Loucy (cell line): ENCODE measurements at regions not wholly inside any gene's neighbourhood (a gene's known extent, or its start where the extent isn't known, plus 50 kb on each side); places are given as distances from the start of the nearest gene placed in this dataset.

Experiments used
- H2AFZ ChIP-seq: fragments of 200-600 bp; sonication (generic); 2 replicates; pipeline ENCODE4 v1.6.0; 2016; ENCODE audit warnings: antibody characterized with exemption, mild to moderate bottlenecking, low read length, moderate library complexity
- H3F3A ChIP-seq: fragments of 200-600 bp; 2 replicates; pipeline ENCODE4 v1.6.0; 2016; ENCODE audit warnings: antibody characterized with exemption, low read depth, mild to moderate bottlenecking
- H3K27me3 ChIP-seq: fragments of 200-600 bp; sonication (generic); 2 replicates; pipeline ENCODE4 v1.6.1; 2014; ENCODE audit warnings: low read length, mild to moderate bottlenecking; ENCODE audit not compliant: insufficient read depth, poor library complexity, severe bottlenecking
- H3K36me3 ChIP-seq: fragments of 200-600 bp; sonication (generic); 2 replicates; pipeline ENCODE4 v1.6.1; 2016; ENCODE audit warnings: low read length; ENCODE audit not compliant: insufficient read depth
- H3K4me1 ChIP-seq: fragments of 200-600 bp; sonication (generic); 2 replicates; pipeline ENCODE4 v1.5.1; 2014; ENCODE audit warnings: low read length, mild to moderate bottlenecking; ENCODE audit not compliant: insufficient read depth, poor library complexity, severe bottlenecking
- H3K4me2 ChIP-seq: fragments of 200-600 bp; sonication (generic); 2 replicates; pipeline ENCODE4 v1.6.0; 2014; ENCODE audit warnings: antibody characterized with exemption, low read length, low read depth, mild to moderate bottlenecking; ENCODE audit not compliant: poor library complexity, severe bottlenecking
- H3K4me3 ChIP-seq: fragments of 200-600 bp; sonication (generic); 2 replicates; pipeline ENCODE4 v1.5.1; 2014; ENCODE audit warnings: low read length, mild to moderate bottlenecking, mixed read lengths; ENCODE audit not compliant: poor library complexity, severe bottlenecking
- H3K79me2 ChIP-seq: fragments of 200-600 bp; sonication (generic); 2 replicates; pipeline ENCODE4 v1.6.1; 2014; ENCODE audit warnings: low read length; ENCODE audit not compliant: insufficient read depth
- H3K9ac ChIP-seq: fragments of 200-600 bp; sonication (generic); 2 replicates; pipeline ENCODE4 v1.6.0; 2014; ENCODE audit warnings: mild to moderate bottlenecking, low read depth, low read length, moderate library complexity; ENCODE audit not compliant: poor library complexity, severe bottlenecking
- H3K9me2 ChIP-seq: fragments of 200-600 bp; sonication (generic); replicated peaks from 2 replicates; pipeline ENCODE4 v1.6.1; 2016; ENCODE audit warnings: low read depth, low read length, mixed read lengths
- H3K9me3 ChIP-seq: fragments of 200-600 bp; sonication (generic); 2 replicates; pipeline ENCODE4 v1.6.1; 2014; ENCODE audit warnings: mild to moderate bottlenecking, antibody characterized with exemption, low read length, low read depth; ENCODE audit not compliant: insufficient read depth
- H4K20me1 ChIP-seq: fragments of 200-600 bp; sonication (generic); 2 replicates; pipeline ENCODE4 v1.6.0; 2014; ENCODE audit warnings: antibody characterized with exemption, low read length, mild to moderate bottlenecking; ENCODE audit not compliant: insufficient read depth, poor library complexity, severe bottlenecking
- CTCF ChIP-seq: fragments of 200-600 bp; sonication (generic); conservative IDR thresholded peaks from 2 replicates; pipeline ENCODE4 v1.5.1; 2014; ENCODE audit warnings: mild to moderate bottlenecking, antibody characterized with exemption, low read length
- EZH2phosphoT487 ChIP-seq: fragments of 200-600 bp; IDR thresholded peaks from 2 replicates; pipeline ENCODE4 v1.6.1; 2018; ENCODE audit warnings: antibody characterized with exemption, mild to moderate bottlenecking, moderate library complexity, borderline replicate concordance

GRCh38 chr2:183996825-183997793 is 601.2 kb upstream of the ZNF804A start:
- Histone ChIP-seq H3K4me3 (no peak overlapping the region), H3K79me2 (no peaks in the 10 kb centered on the region), H3K36me3 (no peaks in the 10 kb centered on the region), H3K4me1 (no peaks in the 10 kb centered on the region), H3K27me3 (no peaks in the 10 kb centered on the region), H2AFZ (no peak overlapping the region), H4K20me1 (no peaks in the 10 kb centered on the region), H3K9ac (no peak overlapping the region), H3K9me2 (no peaks in the 10 kb centered on the region), H3K4me2 (no peak overlapping the region), H3K9me3 (no peaks in the 10 kb centered on the region), H3F3A (no peaks in the 10 kb centered on the region)
- no peak for TF ChIP-seq EZH2phosphoT487
- TF ChIP-seq CTCF = no peak

DNA sequence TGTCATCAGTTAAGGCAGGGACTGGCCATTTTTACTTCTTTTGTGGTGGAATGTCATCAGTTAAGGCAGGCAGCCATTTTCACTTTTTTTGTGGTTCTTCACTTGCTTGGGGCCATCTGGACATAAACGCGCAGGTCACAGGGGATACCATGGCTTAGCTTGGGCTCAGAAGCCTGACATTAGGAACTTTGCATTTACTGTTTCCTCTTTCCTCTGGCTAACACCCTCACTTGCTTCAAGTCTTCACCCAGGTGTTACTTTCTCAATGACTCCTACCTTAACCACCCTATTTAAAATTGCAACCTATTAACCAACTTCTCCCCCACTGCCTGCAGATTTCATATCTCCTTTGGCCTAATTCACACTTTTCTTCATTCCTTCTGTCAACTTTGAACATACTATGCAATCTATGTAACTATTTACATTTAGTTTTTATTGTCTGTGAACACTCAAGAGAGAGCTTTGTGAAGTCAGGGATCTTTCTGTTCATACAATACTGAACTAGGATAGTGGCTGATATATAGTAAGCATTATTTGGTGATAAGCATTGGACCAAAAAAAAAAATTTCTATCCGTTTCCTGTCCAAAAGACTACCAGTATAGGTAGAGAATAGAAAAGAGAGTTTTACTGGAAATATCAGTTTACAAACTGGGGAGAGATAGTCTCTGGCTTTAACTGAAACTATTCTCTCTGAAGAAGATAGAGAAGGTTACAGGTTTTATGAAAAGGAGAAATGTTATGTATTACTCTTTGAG is 600.1 kb upstream of the ZNF804A start:
- H3K9ac ChIP-seq = no peak overlapping the region
- no peaks in the 10 kb centered on the region for H3K9me2 ChIP-seq
- H3K4me2 ChIP-seq = no peak overlapping the region
- H3K79me2 ChIP-seq = no peaks in the 10 kb centered on the region
- H2AFZ ChIP-seq = no peak overlapping the region
- H3K27me3 ChIP-seq = no peaks in the 10 kb centered on the region
- no peak overlapping the region for H3K4me3 ChIP-seq
- no peak for TF ChIP-seq CTCF
- no peak for TF ChIP-seq EZH2phosphoT487
- no peaks in the 10 kb centered on the region for H3K4me1 ChIP-seq
- H4K20me1 ChIP-seq = no peaks in the 10 kb centered on the region
- no peaks in the 10 kb centered on the region for H3K36me3 ChIP-seq
- H3F3A ChIP-seq = no peaks in the 10 kb centered on the region
- no peaks in the 10 kb centered on the region for H3K9me3 ChIP-seq

DNA sequence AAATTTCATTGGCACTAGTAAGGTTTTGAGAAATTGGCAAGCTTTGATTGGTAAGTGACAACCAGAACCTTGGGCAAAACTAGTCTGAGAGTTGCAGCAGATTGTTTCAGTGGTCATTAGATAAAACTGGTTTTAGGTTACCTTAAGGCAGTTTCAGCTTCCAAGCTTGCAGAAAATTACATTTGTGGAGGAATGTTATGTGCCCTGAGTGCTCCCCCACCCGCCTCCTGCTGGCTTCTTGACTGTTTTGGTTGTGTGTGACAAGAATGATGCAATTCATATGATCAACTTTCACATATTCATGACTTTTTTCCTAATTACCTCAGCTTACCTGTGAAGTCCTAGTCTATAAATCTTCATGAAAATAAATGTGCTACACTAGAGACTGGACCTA is 599.5 kb upstream of the ZNF804A start:
- no peaks in the 10 kb centered on the region for H3K27me3 ChIP-seq
- H3K79me2 ChIP-seq = no peaks in the 10 kb centered on the region
- no peaks in the 10 kb centered on the region for H3K4me1 ChIP-seq
- no peaks in the 10 kb centered on the region for H3K9me2 ChIP-seq
- H4K20me1 ChIP-seq = no peaks in the 10 kb centered on the region
- no peak overlapping the region for H2AFZ ChIP-seq
- no peaks in the 10 kb centered on the region for H3K36me3 ChIP-seq
- no peak overlapping the region for H3K4me2 ChIP-seq
- H3F3A ChIP-seq = no peaks in the 10 kb centered on the region
- no peak overlapping the region for H3K4me3 ChIP-seq
- no peaks in the 10 kb centered on the region for H3K9me3 ChIP-seq
- H3K9ac ChIP-seq = no peak overlapping the region
- TF ChIP-seq CTCF (no peak), EZH2phosphoT487 (no peak)
